ENCODE measurements at regions not wholly inside any gene's neighbourhood (a gene's known extent, or its start where the extent isn't known, plus 50 kb on each side); places are given as distances from the start of the nearest gene placed in this dataset.
A peak's percentile ranks its signal among the peaks of the same experiment; 100 is the strongest.
"Not testable (repeated sequence)": the region's sequence is repeated elsewhere in the genome, so short reads cannot be mapped to it uniquely, and the experiment has no call there.

GRCh38 chr10:4241724-4242345, 456.8 kb upstream of the KLF6 start:
- Mint-ChIP-seq H3K4me3 (ENCODE audit: unreplicated experiment) (no peak overlapping the region), H3K27me3 (ENCODE audit: unreplicated experiment) (peaks cover 2% of the 10 kb centered on the region), H3K27ac (ENCODE audit: unreplicated experiment) (peak overlapping the region; percentile 90), H3K9me3 (ENCODE audit: unreplicated experiment) (no peaks in the 10 kb centered on the region), H3K36me3 (ENCODE audit: low read depth, unreplicated experiment) (no peaks in the 10 kb centered on the region), H3K4me1 (ENCODE audit: unreplicated experiment) (peaks cover 25% of the 10 kb centered on the region)
- peak; percentile 18 for DNase-seq (ENCODE audit: low spot score)
- TF ChIP-seq CTCF (IDR thresholded peaks at IDR 0.05; ENCODE audit: unreplicated experiment): no peak

- peak overlapping the region; percentile 74 for H3K27ac Mint-ChIP-seq (ENCODE audit: unreplicated experiment)
- no peaks in the 10 kb centered on the region for H3K9me3 Mint-ChIP-seq (ENCODE audit: unreplicated experiment)
- peaks cover 25% of the 10 kb centered on the region for H3K4me1 Mint-ChIP-seq (ENCODE audit: unreplicated experiment)
- DNase-seq (ENCODE audit: low spot score): no peak
- H3K36me3 Mint-ChIP-seq (ENCODE audit: low read depth, unreplicated experiment): no peaks in the 10 kb centered on the region
- TF ChIP-seq CTCF (IDR thresholded peaks at IDR 0.05; ENCODE audit: unreplicated experiment): no peak
- no peak overlapping the region for H3K4me3 Mint-ChIP-seq (ENCODE audit: unreplicated experiment)
- H3K27me3 Mint-ChIP-seq (ENCODE audit: unreplicated experiment): peaks cover 2% of the 10 kb centered on the region
These were observed 455.7 kb upstream of the KLF6 start for GRCh38 chr10:4240608-4241197.

GRCh38 chr10:4239186-4239585, 454.2 kb upstream of the KLF6 start:
- H3K9me3 Mint-ChIP-seq (ENCODE audit: unreplicated experiment): no peaks in the 10 kb centered on the region

GRCh38 chr10:4236905-4237304, 451.9 kb upstream of the KLF6 start:
- not testable (repeated sequence) for DNase-seq (ENCODE audit: low spot score); H3K9me3 Mint-ChIP-seq (ENCODE audit: unreplicated experiment); H3K27me3 Mint-ChIP-seq (ENCODE audit: unreplicated experiment); H3K27ac Mint-ChIP-seq (ENCODE audit: unreplicated experiment); H3K4me3 Mint-ChIP-seq (ENCODE audit: unreplicated experiment); H3K36me3 Mint-ChIP-seq (ENCODE audit: low read depth, unreplicated experiment)
- peaks cover 13% of the 10 kb centered on the region for H3K4me1 Mint-ChIP-seq (ENCODE audit: unreplicated experiment)

More at GRCh38 chr10:4239186-4239585, 454.2 kb upstream of the KLF6 start:
- Mint-ChIP-seq H3K36me3 (ENCODE audit: low read depth, unreplicated experiment) (no peaks in the 10 kb centered on the region), H3K4me1 (ENCODE audit: unreplicated experiment) (peaks cover 25% of the 10 kb centered on the region), H3K4me3 (ENCODE audit: unreplicated experiment) (no peak overlapping the region), H3K27ac (ENCODE audit: unreplicated experiment) (no peak overlapping the region), H3K27me3 (ENCODE audit: unreplicated experiment) (no peaks in the 10 kb centered on the region)
- no peak for DNase-seq (ENCODE audit: low spot score)
- no peak for TF ChIP-seq CTCF (IDR thresholded peaks at IDR 0.05; ENCODE audit: unreplicated experiment)

GRCh38 chr10:4234661-4235060, 449.7 kb upstream of the KLF6 start:
- no peak for TF ChIP-seq CTCF (IDR thresholded peaks at IDR 0.05; ENCODE audit: unreplicated experiment)
- H3K4me3 Mint-ChIP-seq (ENCODE audit: unreplicated experiment): no peak overlapping the region
- H3K27me3 Mint-ChIP-seq (ENCODE audit: unreplicated experiment): no peaks in the 10 kb centered on the region
- no peaks in the 10 kb centered on the region for H3K36me3 Mint-ChIP-seq (ENCODE audit: low read depth, unreplicated experiment)
- H3K4me1 Mint-ChIP-seq (ENCODE audit: unreplicated experiment): no peaks in the 10 kb centered on the region
- H3K9me3 Mint-ChIP-seq (ENCODE audit: unreplicated experiment): no peaks in the 10 kb centered on the region
- no peak overlapping the region for H3K27ac Mint-ChIP-seq (ENCODE audit: unreplicated experiment)
- no peak for DNase-seq (ENCODE audit: low spot score)

Data from endothelial cell (in vitro differentiated cells).